Mesendoderm (in vitro differentiated cells): ENCODE measurements at regions not wholly inside any gene's neighbourhood (a gene's known extent, or its start where the extent isn't known, plus 50 kb on each side); places are given as distances from the start of the nearest gene placed in this dataset.

Source experiments
- DNase-seq: peaks from one replicate; pipeline ENCODE4 v3.0.0; 2013
- H2AK5ac ChIP-seq: 2 replicates; pipeline ENCODE4 v1.6.1; 2013; ENCODE audit warnings: low read length, inconsistent platforms
- H2BK120ac ChIP-seq: 2 replicates; pipeline ENCODE4 v1.6.1; 2013; ENCODE audit warnings: low read depth, mild to moderate bottlenecking, low read length, moderate library complexity, mixed read lengths
- H2BK15ac ChIP-seq: replicated peaks from 2 replicates; pipeline ENCODE4 v1.6.1; 2013; ENCODE audit warnings: low read depth, mild to moderate bottlenecking, moderate library complexity
- H2BK5ac ChIP-seq: 2 replicates; pipeline ENCODE4 v1.6.1; 2013; ENCODE audit warnings: low read length, inconsistent platforms
- H3K18ac ChIP-seq: 2 replicates; pipeline ENCODE4 v1.6.1; 2013; ENCODE audit warnings: mild to moderate bottlenecking, low read length, mixed read lengths
- H3K23ac ChIP-seq: one replicate; pipeline ENCODE4 v1.6.1; 2013; ENCODE audit warnings: low read length
- H3K27ac ChIP-seq: 2 replicates; pipeline ENCODE4 v1.5.1; 2013; ENCODE audit warnings: low read depth, mild to moderate bottlenecking, inconsistent platforms, low read length, moderate library complexity
- H3K27me3 ChIP-seq: 2 replicates; pipeline ENCODE4 v1.6.1; 2013; ENCODE audit warnings: low read length, control low read depth, mild to moderate bottlenecking, inconsistent platforms; ENCODE audit not compliant: insufficient read depth, poor library complexity
- H3K36me3 ChIP-seq: 2 replicates; pipeline ENCODE4 v1.6.1; 2013; ENCODE audit warnings: low read length, inconsistent platforms; ENCODE audit not compliant: control insufficient read depth, insufficient read depth
- H3K4ac ChIP-seq: one replicate; pipeline ENCODE4 v1.6.1; 2013; ENCODE audit warnings: low read depth, mild to moderate bottlenecking, low read length, moderate library complexity
- H3K4me1 ChIP-seq: 2 replicates; pipeline ENCODE4 v1.6.1; 2013; ENCODE audit warnings: low read depth, low read length, inconsistent platforms; ENCODE audit not compliant: control insufficient read depth
- H3K4me2 ChIP-seq: 2 replicates; pipeline ENCODE4 v1.6.1; 2013; ENCODE audit warnings: low read length
- H3K4me3 ChIP-seq: 2 replicates; pipeline ENCODE4 v1.5.1; 2013; ENCODE audit warnings: mild to moderate bottlenecking, low read length
- H3K56ac ChIP-seq: one replicate; pipeline ENCODE4 v1.6.1; 2013; ENCODE audit warnings: low read length
- H3K79me1 ChIP-seq: 2 replicates; pipeline ENCODE4 v1.6.1; 2013; ENCODE audit warnings: low read length, inconsistent platforms
- H3K79me2 ChIP-seq: 2 replicates; pipeline ENCODE4 v1.6.1; 2013; ENCODE audit warnings: mild to moderate bottlenecking, low read length; ENCODE audit not compliant: control insufficient read depth, insufficient read depth
- H3K9ac ChIP-seq: 2 replicates; pipeline ENCODE4 v1.6.1; 2013; ENCODE audit warnings: low read length, inconsistent platforms
- H4K5ac ChIP-seq: one replicate; pipeline ENCODE4 v1.6.1; 2013; ENCODE audit warnings: low read length
- H4K8ac ChIP-seq: one replicate; pipeline ENCODE4 v1.6.1; 2013; ENCODE audit warnings: low read depth, mild to moderate bottlenecking, control low read depth, low read length, moderate library complexity
- WGBS: extraction: QIAGEN DNeasy Blood & Tissue Kit; methylation state at CpG from one replicate; pipeline ENCODE4 v1.1.7; 2013; ENCODE audit warnings: low lambda C conversion rate, missing lambda C conversion rate; ENCODE audit not compliant: insufficient coverage; ENCODE audit errors: extremely low coverage; 5-methylcytosine and 5-hydroxymethylcytosine counted together

- Histone ChIP-seq H3K23ac (no peak overlapping the region), H3K18ac (no peak overlapping the region), H3K4me1 (no peaks in the 10 kb centered on the region), H2BK15ac (no peak overlapping the region), H2AK5ac (no peak overlapping the region), H3K36me3 (no peaks in the 10 kb centered on the region), H3K9ac (no peak overlapping the region), H2BK5ac (no peak overlapping the region), H3K4me3 (no peak overlapping the region), H3K79me1 (no peaks in the 10 kb centered on the region), H2BK120ac (no peak overlapping the region), H4K8ac (no peak overlapping the region), H3K4me2 (no peak overlapping the region), H3K56ac (no peak overlapping the region), H3K79me2 (no peaks in the 10 kb centered on the region), H3K27me3 (no peaks in the 10 kb centered on the region), H3K4ac (no peak overlapping the region), H4K5ac (no peak overlapping the region), H3K27ac (no peak overlapping the region)
- no peak for DNase-seq
- WGBS, result no CpG with 5 or more reads among the region's 4 CpGs
Measured at GRCh38 chr20:4476903-4477500, 209.3 kb upstream of the PRNP start.

GRCh38 chr20:4472906-4473305 lies 213.3 kb upstream of the PRNP start:
- Histone ChIP-seq H3K23ac (no peak overlapping the region), H3K4me3 (no peak overlapping the region), H2BK5ac (no peak overlapping the region), H4K8ac (no peak overlapping the region), H2BK120ac (no peak overlapping the region), H3K18ac (no peak overlapping the region), H2AK5ac (no peak overlapping the region), H4K5ac (no peak overlapping the region), H3K4me2 (no peak overlapping the region), H3K4ac (no peak overlapping the region), H3K56ac (no peak overlapping the region), H3K9ac (no peak overlapping the region), H3K79me2 (no peaks in the 10 kb centered on the region), H3K36me3 (no peaks in the 10 kb centered on the region), H3K27me3 (no peaks in the 10 kb centered on the region), H3K4me1 (no peaks in the 10 kb centered on the region), H3K27ac (no peak overlapping the region), H2BK15ac (no peak overlapping the region), H3K79me1 (no peaks in the 10 kb centered on the region)
- WGBS, result no CpG with 5 or more reads among the region's 2 CpGs
- DNase-seq, result no peak

GRCh38 chr20:4471221-4471620 lies 215.0 kb upstream of the PRNP start:
- no peak overlapping the region for H2BK120ac ChIP-seq
- H2BK15ac ChIP-seq, result no peak overlapping the region
- DNase-seq, result no peak
- H3K79me2 ChIP-seq, result no peaks in the 10 kb centered on the region
- no peak overlapping the region for H4K5ac ChIP-seq
- H2BK5ac ChIP-seq, result no peak overlapping the region
- no peak overlapping the region for H3K4ac ChIP-seq
- H3K27ac ChIP-seq, result no peak overlapping the region
- no peak overlapping the region for H3K4me3 ChIP-seq
- H3K9ac ChIP-seq, result no peak overlapping the region
- no peak overlapping the region for H4K8ac ChIP-seq
- no peaks in the 10 kb centered on the region for H3K4me1 ChIP-seq
- no peak overlapping the region for H3K56ac ChIP-seq
- no peak overlapping the region for H3K4me2 ChIP-seq
- H3K27me3 ChIP-seq, result no peaks in the 10 kb centered on the region
- no peak overlapping the region for H3K23ac ChIP-seq
- no CpG with 5 or more reads among the region's 4 CpGs for WGBS
- H3K18ac ChIP-seq, result no peak overlapping the region
- no peaks in the 10 kb centered on the region for H3K36me3 ChIP-seq
- no peaks in the 10 kb centered on the region for H3K79me1 ChIP-seq
- H2AK5ac ChIP-seq, result no peak overlapping the region

GRCh38 chr20:4470375-4470774 lies 215.9 kb upstream of the PRNP start:
- DNase-seq, result no peak
- WGBS, result no CpG with 5 or more reads among the region's 3 CpGs

GRCh38 chr20:4469910-4470309 lies 216.3 kb upstream of the PRNP start:
- H3K27ac ChIP-seq, result no peak overlapping the region
- H3K4me2 ChIP-seq, result no peak overlapping the region
- H2BK5ac ChIP-seq, result no peak overlapping the region
- H3K36me3 ChIP-seq, result no peaks in the 10 kb centered on the region
- no peak overlapping the region for H3K23ac ChIP-seq
- no peaks in the 10 kb centered on the region for H3K79me2 ChIP-seq
- H4K8ac ChIP-seq, result no peak overlapping the region
- H3K27me3 ChIP-seq, result no peaks in the 10 kb centered on the region
- WGBS, result no CpG with 5 or more reads among the region's 4 CpGs
- H2AK5ac ChIP-seq, result no peak overlapping the region
- H3K56ac ChIP-seq, result no peak overlapping the region
- H3K9ac ChIP-seq, result no peak overlapping the region
- no peak for DNase-seq
- no peaks in the 10 kb centered on the region for H3K4me1 ChIP-seq
- H3K18ac ChIP-seq, result no peak overlapping the region
- H3K79me1 ChIP-seq, result no peaks in the 10 kb centered on the region
- H3K4me3 ChIP-seq, result no peak overlapping the region
- H4K5ac ChIP-seq, result no peak overlapping the region
- no peak overlapping the region for H2BK15ac ChIP-seq
- no peak overlapping the region for H3K4ac ChIP-seq
- no peak overlapping the region for H2BK120ac ChIP-seq

More at GRCh38 chr20:4470375-4470774, 215.9 kb upstream of the PRNP start:
- Histone ChIP-seq H3K36me3 (no peaks in the 10 kb centered on the region), H3K4ac (no peak overlapping the region), H3K9ac (no peak overlapping the region), H3K4me3 (no peak overlapping the region), H3K27ac (no peak overlapping the region), H3K4me1 (no peaks in the 10 kb centered on the region), H3K56ac (no peak overlapping the region), H2BK120ac (no peak overlapping the region), H4K8ac (no peak overlapping the region), H3K23ac (no peak overlapping the region), H3K4me2 (no peak overlapping the region), H3K79me2 (no peaks in the 10 kb centered on the region), H2BK15ac (no peak overlapping the region), H3K27me3 (no peaks in the 10 kb centered on the region), H2BK5ac (no peak overlapping the region), H4K5ac (no peak overlapping the region), H2AK5ac (no peak overlapping the region), H3K18ac (no peak overlapping the region), H3K79me1 (no peaks in the 10 kb centered on the region)

GRCh38 chr20:4468114-4468513 lies 218.1 kb upstream of the PRNP start:
- Histone ChIP-seq H3K27me3 (no peaks in the 10 kb centered on the region), H4K5ac (no peak overlapping the region), H3K4me1 (no peaks in the 10 kb centered on the region), H4K8ac (no peak overlapping the region), H2BK5ac (no peak overlapping the region), H3K4me2 (no peak overlapping the region), H3K79me1 (no peaks in the 10 kb centered on the region), H3K4me3 (no peak overlapping the region), H3K23ac (no peak overlapping the region), H2AK5ac (no peak overlapping the region), H3K56ac (no peak overlapping the region), H3K18ac (no peak overlapping the region), H3K79me2 (no peaks in the 10 kb centered on the region), H3K27ac (no peak overlapping the region), H3K9ac (no peak overlapping the region), H3K36me3 (no peaks in the 10 kb centered on the region), H3K4ac (no peak overlapping the region), H2BK120ac (no peak overlapping the region), H2BK15ac (no peak overlapping the region)
- no peak for DNase-seq
- no CpG with 5 or more reads among the region's 1 CpG for WGBS
